Spleen (tissue), 11 donors: ENCODE measurements at regions not wholly inside any gene's neighbourhood (a gene's known extent, or its start where the extent isn't known, plus 50 kb on each side); places are given as distances from the start of the nearest gene placed in this dataset.

Experiments
- DNase-seq: peaks from one replicate; pipeline ENCODE4 v3.0.0-alpha.2; 2020
- H3K27ac ChIP-seq, 8 donors: fragments of 200-600 bp; sonication (generic) in 7 of 8; 1 replicate in 4 of 8; 2 replicates in 4 of 8; pipeline versions ENCODE4 v1.5.0 to v1.8.0; 2016 to 2021; ENCODE audit warnings: inconsistent platforms in 4 of 8, mild to moderate bottlenecking in 4 of 8, moderate library complexity in 1 of 8
- H3K27me3 ChIP-seq, 7 donors: fragments of 200-600 bp; sonication (generic) in 6 of 7; replicated peaks in 1 of 7; 1 replicate in 4 of 7; 2 replicates in 3 of 7; pipeline versions ENCODE4 v1.5.0 to v1.8.0; 2016 to 2021; ENCODE audit warnings: inconsistent platforms in 3 of 7, mild to moderate bottlenecking in 1 of 7
- H3K36me3 ChIP-seq, 6 donors: fragments of 200-600 bp; sonication (generic) in 5 of 6; 1 replicate in 4 of 6; 2 replicates in 2 of 6; pipeline versions ENCODE4 v1.5.0 to v1.8.0; 2016 to 2021; ENCODE audit warnings: inconsistent platforms in 2 of 6
- H3K4me1 ChIP-seq, 6 donors: fragments of 200-600 bp; sonication (generic) in 5 of 6; 1 replicate in 3 of 6; 2 replicates in 3 of 6; pipeline versions ENCODE4 v1.5.0 to v1.8.0; 2016 to 2021; ENCODE audit warnings: inconsistent platforms in 3 of 6
- H3K4me3 ChIP-seq, 8 donors: fragments of 200-600 bp; sonication (generic) in 7 of 8; 1 replicate in 4 of 8; 2 replicates in 4 of 8; pipeline versions ENCODE4 v1.5.0 to v1.8.0; 2016 to 2021; ENCODE audit warnings: inconsistent platforms in 4 of 8, mild to moderate bottlenecking in 4 of 8, moderate library complexity in 2 of 8
- H3K9me3 ChIP-seq, 8 donors: fragments of 200-600 bp; sonication (generic) in 7 of 8; 1 replicate in 4 of 8; 2 replicates in 4 of 8; pipeline versions ENCODE4 v1.5.0 to v1.8.0; 2016 to 2021; ENCODE audit warnings: inconsistent platforms in 4 of 8
- CTCF ChIP-seq, 11 experiments: fragments of 200-600 bp in 7 of 11; fragments of 450-650 bp in 4 of 11; sonication (generic) in 4 of 11; IDR thresholded peaks in 8 of 11; conservative IDR thresholded peaks in 3 of 11; 1 replicate in 7 of 11; 2 replicates in 4 of 11; pipeline versions ENCODE4 v1.4.0 to v1.8.0; 2016 to 2021; ENCODE audit warnings: antibody characterized with exemption in 11 of 11, inconsistent platforms in 4 of 11, mild to moderate bottlenecking in 1 of 11
- POLR2A ChIP-seq, 3 donors: fragments of 450-650 bp; IDR thresholded peaks; one replicate each; pipeline ENCODE4 v1.5.1; 2017; ENCODE audit warnings: antibody characterized with exemption in 3 of 3, mild to moderate bottlenecking in 1 of 3
- POLR2AphosphoS5 ChIP-seq, 3 donors: sonication (generic); formaldehyde crosslinking; IDR thresholded peaks; one replicate each; pipeline ENCODE4 v1.5.1; 2017; ENCODE audit warnings: antibody characterized with exemption in 3 of 3
- WGBS, 5 donors: extraction: QIAGEN DNeasy Blood & Tissue Kit in 3 of 5; methylation state at CpG; one replicate each; pipeline versions ENCODE4 v1.1.5 to v1.1.7; 2013 to 2018; 5-methylcytosine and 5-hydroxymethylcytosine counted together
- intact Hi-C: fragments of 100-400 bp; cut with DNase I; formaldehyde crosslinking; loops from one replicate; pipeline ENCODE4 v1.15.0; 2023; ENCODE audit warnings: low total_unique reads
- donor health status: healthy with polysubstance abuse.
- donor health status: DM: no; HTN: no; CAD: no; lungs with moderate emphysema.
- donor health status: DM: no; HTN: no; CAD: no.
- donor health status: Bipolar disorder and iron deficiency.
- donor health status: healthy.
- donor health status: DM: no; HTN: no; CAD: no.
- donor health status: DM: yes; HTN: yes; CAD: no.

DNA sequence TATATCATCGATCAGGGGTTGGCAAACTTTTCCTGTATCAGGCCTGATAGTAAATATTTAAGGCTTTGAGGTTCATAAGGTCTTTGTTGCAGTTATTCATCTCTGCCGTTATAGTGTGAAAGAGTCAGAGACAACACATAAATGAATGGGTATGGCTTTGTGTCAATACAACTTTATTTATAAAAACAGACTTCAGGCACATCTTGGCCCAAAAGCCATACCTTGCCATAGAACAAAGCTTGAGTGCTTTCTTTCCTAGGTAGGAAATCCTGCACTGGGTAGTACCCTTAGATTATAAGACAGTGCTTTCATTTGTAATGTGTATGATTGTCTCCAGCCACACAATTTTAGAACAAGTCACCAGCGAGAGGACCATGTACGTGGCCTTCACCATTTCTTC is 58.9 kb upstream of the MAGI1 start:
- intact Hi-C loops, result no loop called here
- H3K36me3 ChIP-seq, result no peaks in the 10 kb centered on the region
- no peaks in the 10 kb centered on the region for H3K4me1 ChIP-seq
- no peak overlapping the region for H3K4me3 ChIP-seq
- H3K27me3 ChIP-seq, result no peaks in the 10 kb centered on the region
- H3K9me3 ChIP-seq, result peaks cover 0 to 12% (median 0%) of the 10 kb centered on the region in 8 donors
- 80 to 92% (median 86%) methylated on average over 4 of the region's 4 CpGs for WGBS, 5 donors
- DNase-seq, result no peak
- H3K27ac ChIP-seq, result no peak overlapping the region
- no peak for TF ChIP-seq POLR2A (IDR thresholded peaks at IDR 0.05)
- no peak for TF ChIP-seq CTCF (IDR thresholded peaks at IDR 0.05 in 8 of 11, conservative IDR thresholded peaks at IDR 0.05 in 3 of 11)
- no peak for TF ChIP-seq POLR2AphosphoS5 (IDR thresholded peaks at IDR 0.05)

- Histone ChIP-seq H3K4me1 (no peaks in the 10 kb centered on the region), H3K4me3 (no peak overlapping the region), H3K27me3 (no peaks in the 10 kb centered on the region), H3K9me3 (peaks cover 0 to 12% (median 0%) of the 10 kb centered on the region in 8 donors), H3K36me3 (no peaks in the 10 kb centered on the region), H3K27ac (no peak overlapping the region)
- 80 to 88% (median 86%) methylated on average over 5 of the region's 5 CpGs for WGBS, 5 donors
- intact Hi-C loops, result no loop called here
- TF ChIP-seq POLR2A (IDR thresholded peaks at IDR 0.05), result no peak
- no peak for TF ChIP-seq POLR2AphosphoS5 (IDR thresholded peaks at IDR 0.05)
- TF ChIP-seq CTCF (IDR thresholded peaks at IDR 0.05 in 8 of 11, conservative IDR thresholded peaks at IDR 0.05 in 3 of 11), result no peak
- no peak for DNase-seq
These were observed 56.7 kb upstream of the MAGI1 start for GRCh38 chr3:66095295-66096001.

- H3K4me1 ChIP-seq, result no peaks in the 10 kb centered on the region
- H3K9me3 ChIP-seq, result peaks cover 0 to 12% (median 0%) of the 10 kb centered on the region in 8 donors
- TF ChIP-seq CTCF (IDR thresholded peaks at IDR 0.05 in 8 of 11, conservative IDR thresholded peaks at IDR 0.05 in 3 of 11) (no peak), POLR2A (IDR thresholded peaks at IDR 0.05) (no peak), POLR2AphosphoS5 (IDR thresholded peaks at IDR 0.05) (no peak)
- no peak overlapping the region for H3K4me3 ChIP-seq
- no peak for DNase-seq
- no peaks in the 10 kb centered on the region for H3K36me3 ChIP-seq
- 80 to 92% (median 88%) methylated on average over 4 of the region's 4 CpGs for WGBS, 5 donors
- no peak overlapping the region for H3K27ac ChIP-seq
- intact Hi-C loops, result no loop called here
- no peaks in the 10 kb centered on the region for H3K27me3 ChIP-seq
These were observed 55.3 kb upstream of the MAGI1 start for GRCh38 chr3:66093981-66094380.

GRCh38 chr3:66092175-66092995 is 53.7 kb upstream of the MAGI1 start:
- no peak overlapping the region for H3K27ac ChIP-seq
- no peak overlapping the region for H3K4me3 ChIP-seq
- intact Hi-C loops, result no loop called here
- TF ChIP-seq POLR2A (IDR thresholded peaks at IDR 0.05), result no peak
- no peaks in the 10 kb centered on the region for H3K36me3 ChIP-seq
- H3K4me1 ChIP-seq, result no peaks in the 10 kb centered on the region
- H3K9me3 ChIP-seq, result peaks cover 0 to 12% (median 0%) of the 10 kb centered on the region in 8 donors
- no peak for DNase-seq
- H3K27me3 ChIP-seq, result no peaks in the 10 kb centered on the region
- 69 to 81% (median 76%) methylated on average over 10 of the region's 10 CpGs for WGBS, 5 donors
